ENCODE measurements at regions not wholly inside any gene's neighbourhood (a gene's known extent, or its start where the extent isn't known, plus 50 kb on each side); places are given as distances from the start of the nearest gene placed in this dataset.
A peak's percentile ranks its signal among the peaks of the same experiment; 100 is the strongest.

GRCh38 chr14:75333606-75334548 lies 55.2 kb downstream of the FOS start:
- Histone ChIP-seq H3K27ac (peak overlapping the region; percentile 33), H3K4me1 (peaks cover 4% of the 10 kb centered on the region), H3K4me3 (ENCODE audit: low read depth, low read length) (no peak overlapping the region), H3K9me3 (ENCODE audit: control insufficient read depth, low read length) (no peaks in the 10 kb centered on the region), H2AFZ (peak overlapping the region; percentile 9), H3K9ac (no peak overlapping the region), H3K27me3 (ENCODE audit: control insufficient read depth, insufficient read depth, low read length) (no peaks in the 10 kb centered on the region), H3K36me3 (ENCODE audit: control insufficient read depth, insufficient read depth, low read length) (no peaks in the 10 kb centered on the region), H3K4me2 (ENCODE audit: low read length) (peak overlapping the region; percentile 59), H3K79me2 (no peaks in the 10 kb centered on the region)
- no peak for TF ChIP-seq CTCF (IDR thresholded peaks at IDR 0.05)

- Histone ChIP-seq H3K79me2 (no peaks in the 10 kb centered on the region), H3K27me3 (ENCODE audit: control insufficient read depth, insufficient read depth, low read length) (no peaks in the 10 kb centered on the region), H3K4me2 (ENCODE audit: low read length) (peak overlapping the region; percentile 59), H3K4me1 (peaks cover 4% of the 10 kb centered on the region), H3K9ac (no peak overlapping the region), H3K36me3 (ENCODE audit: control insufficient read depth, insufficient read depth, low read length) (no peaks in the 10 kb centered on the region), H3K27ac (peak overlapping the region; percentile 33), H3K4me3 (ENCODE audit: low read depth, low read length) (no peak overlapping the region), H2AFZ (peak overlapping the region; percentile 9), H3K9me3 (ENCODE audit: control insufficient read depth, low read length) (no peaks in the 10 kb centered on the region)
- no peak for TF ChIP-seq CTCF (IDR thresholded peaks at IDR 0.05)
Observed at GRCh38 chr14:75334549-75335051, 56.0 kb downstream of the FOS start.

GRCh38 chr14:75335571-75335970 lies 56.9 kb downstream of the FOS start:
- H3K4me3 ChIP-seq (ENCODE audit: low read depth, low read length), result no peak overlapping the region
- H3K4me2 ChIP-seq (ENCODE audit: low read length), result no peak overlapping the region
- no peak for TF ChIP-seq CTCF (IDR thresholded peaks at IDR 0.05)
- peaks cover 12% of the 10 kb centered on the region for H3K4me1 ChIP-seq
- no peaks in the 10 kb centered on the region for H3K36me3 ChIP-seq (ENCODE audit: control insufficient read depth, insufficient read depth, low read length)
- H3K27ac ChIP-seq, result no peak overlapping the region
- no peaks in the 10 kb centered on the region for H3K9me3 ChIP-seq (ENCODE audit: control insufficient read depth, low read length)
- H2AFZ ChIP-seq, result no peak overlapping the region
- no peaks in the 10 kb centered on the region for H3K27me3 ChIP-seq (ENCODE audit: control insufficient read depth, insufficient read depth, low read length)
- no peaks in the 10 kb centered on the region for H3K79me2 ChIP-seq
- H3K9ac ChIP-seq, result no peak overlapping the region

- no peak for TF ChIP-seq CTCF (IDR thresholded peaks at IDR 0.05)
Observed at GRCh38 chr14:75338398-75338797, 59.8 kb downstream of the FOS start.

More at GRCh38 chr14:75338398-75338797, 59.8 kb downstream of the FOS start:
- Histone ChIP-seq H3K79me2 (no peaks in the 10 kb centered on the region), H3K4me2 (ENCODE audit: low read length) (no peak overlapping the region), H3K27me3 (ENCODE audit: control insufficient read depth, insufficient read depth, low read length) (no peaks in the 10 kb centered on the region), H3K4me1 (peaks cover 24% of the 10 kb centered on the region), H3K36me3 (ENCODE audit: control insufficient read depth, insufficient read depth, low read length) (no peaks in the 10 kb centered on the region), H2AFZ (no peak overlapping the region), H3K27ac (no peak overlapping the region), H3K4me3 (ENCODE audit: low read depth, low read length) (no peak overlapping the region), H3K9me3 (ENCODE audit: control insufficient read depth, low read length) (no peaks in the 10 kb centered on the region), H3K9ac (no peak overlapping the region)

Data from parathyroid adenoma (tissue), 2 donors.